Endothelial cell of umbilical vein (primary cell): ENCODE measurements at regions not wholly inside any gene's neighbourhood (a gene's known extent, or its start where the extent isn't known, plus 50 kb on each side); places are given as distances from the start of the nearest gene placed in this dataset.

Source experiments
- MAX ChIP-seq: IDR thresholded peaks from 2 replicates; pipeline ENCODE4 v1.6.1; 2011; ENCODE audit not compliant: insufficient read depth, insufficient read length
- TF ChIP-seq, protein P1 (sequence below), 2 donors: IDR thresholded peaks; 1 replicate in 1 of 2; 2 replicates in 1 of 2; pipeline ENCODE4 v1.5.1; 2011; ENCODE audit warnings: low read length in 2 of 2, mild to moderate bottlenecking in 2 of 2, moderate library complexity in 2 of 2, control low read depth in 1 of 2, inconsistent platforms in 1 of 2, low read depth in 1 of 2; ENCODE audit not compliant: insufficient read depth in 1 of 2; ENCODE audit errors: extremely low read depth in 1 of 2

- TF ChIP-seq, protein P1, sequence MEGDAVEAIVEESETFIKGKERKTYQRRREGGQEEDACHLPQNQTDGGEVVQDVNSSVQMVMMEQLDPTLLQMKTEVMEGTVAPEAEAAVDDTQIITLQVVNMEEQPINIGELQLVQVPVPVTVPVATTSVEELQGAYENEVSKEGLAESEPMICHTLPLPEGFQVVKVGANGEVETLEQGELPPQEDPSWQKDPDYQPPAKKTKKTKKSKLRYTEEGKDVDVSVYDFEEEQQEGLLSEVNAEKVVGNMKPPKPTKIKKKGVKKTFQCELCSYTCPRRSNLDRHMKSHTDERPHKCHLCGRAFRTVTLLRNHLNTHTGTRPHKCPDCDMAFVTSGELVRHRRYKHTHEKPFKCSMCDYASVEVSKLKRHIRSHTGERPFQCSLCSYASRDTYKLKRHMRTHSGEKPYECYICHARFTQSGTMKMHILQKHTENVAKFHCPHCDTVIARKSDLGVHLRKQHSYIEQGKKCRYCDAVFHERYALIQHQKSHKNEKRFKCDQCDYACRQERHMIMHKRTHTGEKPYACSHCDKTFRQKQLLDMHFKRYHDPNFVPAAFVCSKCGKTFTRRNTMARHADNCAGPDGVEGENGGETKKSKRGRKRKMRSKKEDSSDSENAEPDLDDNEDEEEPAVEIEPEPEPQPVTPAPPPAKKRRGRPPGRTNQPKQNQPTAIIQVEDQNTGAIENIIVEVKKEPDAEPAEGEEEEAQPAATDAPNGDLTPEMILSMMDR (IDR thresholded peaks at IDR 0.05; ENCODE audit: extremely low read depth in 1 of 2, insufficient read depth in 1 of 2, low read depth in 1 of 2, low read length in 2 of 2): no peak
- no peak for TF ChIP-seq MAX
Observed at GRCh38 chr22:27473533-27473932, 328.0 kb downstream of the MN1 start.
